ENCODE measurements at regions not wholly inside any gene's neighbourhood (a gene's known extent, or its start where the extent isn't known, plus 50 kb on each side); places are given as distances from the start of the nearest gene placed in this dataset.
A peak's percentile ranks its signal among the peaks of the same experiment; 100 is the strongest.

DNA sequence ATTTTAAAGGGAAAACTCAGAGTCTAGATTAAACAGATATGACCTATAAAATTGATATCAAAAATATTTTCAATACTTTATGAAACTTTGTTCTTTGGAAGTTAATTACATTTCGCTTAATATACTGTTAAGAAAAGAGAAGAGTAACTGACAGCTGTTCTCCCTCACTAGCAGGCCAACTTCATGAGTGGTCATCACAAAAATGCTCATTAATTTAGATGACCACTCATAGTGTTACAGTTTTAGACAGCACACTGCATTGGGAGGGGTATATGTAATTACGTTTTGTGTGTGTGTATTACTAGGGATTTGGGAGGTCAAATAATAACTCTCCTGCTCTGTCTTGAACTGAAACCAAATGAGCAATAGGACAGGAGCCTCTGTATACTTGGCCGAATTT lies 80.2 kb upstream of the EDNRA start:
- Histone ChIP-seq H3K4me3 (ENCODE audit: low read length) (no peak overlapping the region), H3K4me1 (ENCODE audit: control insufficient read depth, low read length) (no peaks in the 10 kb centered on the region), H3K79me2 (ENCODE audit: control insufficient read depth, low read length) (no peaks in the 10 kb centered on the region), H3K36me3 (ENCODE audit: control insufficient read depth, low read length) (no peaks in the 10 kb centered on the region), H3K27ac (ENCODE audit: low read depth, low read length) (no peak overlapping the region), H4K20me1 (ENCODE audit: control insufficient read depth, insufficient read depth, low read depth, low read length) (no peaks in the 10 kb centered on the region), H3K9me2 (replicated peaks; ENCODE audit: control insufficient read depth, low read length) (no peaks in the 10 kb centered on the region), H3K27me3 (ENCODE audit: control insufficient read depth, low read length) (no peaks in the 10 kb centered on the region), H3K9me3 (ENCODE audit: control insufficient read depth, insufficient read depth, low read length) (no peaks in the 10 kb centered on the region), H3F3A (ENCODE audit: control insufficient read depth, insufficient read depth) (no peaks in the 10 kb centered on the region), H3K4me2 (ENCODE audit: low read length) (no peak overlapping the region)
- TF ChIP-seq, protein P1, sequence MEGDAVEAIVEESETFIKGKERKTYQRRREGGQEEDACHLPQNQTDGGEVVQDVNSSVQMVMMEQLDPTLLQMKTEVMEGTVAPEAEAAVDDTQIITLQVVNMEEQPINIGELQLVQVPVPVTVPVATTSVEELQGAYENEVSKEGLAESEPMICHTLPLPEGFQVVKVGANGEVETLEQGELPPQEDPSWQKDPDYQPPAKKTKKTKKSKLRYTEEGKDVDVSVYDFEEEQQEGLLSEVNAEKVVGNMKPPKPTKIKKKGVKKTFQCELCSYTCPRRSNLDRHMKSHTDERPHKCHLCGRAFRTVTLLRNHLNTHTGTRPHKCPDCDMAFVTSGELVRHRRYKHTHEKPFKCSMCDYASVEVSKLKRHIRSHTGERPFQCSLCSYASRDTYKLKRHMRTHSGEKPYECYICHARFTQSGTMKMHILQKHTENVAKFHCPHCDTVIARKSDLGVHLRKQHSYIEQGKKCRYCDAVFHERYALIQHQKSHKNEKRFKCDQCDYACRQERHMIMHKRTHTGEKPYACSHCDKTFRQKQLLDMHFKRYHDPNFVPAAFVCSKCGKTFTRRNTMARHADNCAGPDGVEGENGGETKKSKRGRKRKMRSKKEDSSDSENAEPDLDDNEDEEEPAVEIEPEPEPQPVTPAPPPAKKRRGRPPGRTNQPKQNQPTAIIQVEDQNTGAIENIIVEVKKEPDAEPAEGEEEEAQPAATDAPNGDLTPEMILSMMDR (IDR thresholded peaks at IDR 0.05; ENCODE audit: low read depth, low read length, poor library complexity, severe bottlenecking) = no peak
- TF ChIP-seq EZH2phosphoT487 (IDR thresholded peaks at IDR 0.05; ENCODE audit: borderline replicate concordance, low read length) = no peak

DNA sequence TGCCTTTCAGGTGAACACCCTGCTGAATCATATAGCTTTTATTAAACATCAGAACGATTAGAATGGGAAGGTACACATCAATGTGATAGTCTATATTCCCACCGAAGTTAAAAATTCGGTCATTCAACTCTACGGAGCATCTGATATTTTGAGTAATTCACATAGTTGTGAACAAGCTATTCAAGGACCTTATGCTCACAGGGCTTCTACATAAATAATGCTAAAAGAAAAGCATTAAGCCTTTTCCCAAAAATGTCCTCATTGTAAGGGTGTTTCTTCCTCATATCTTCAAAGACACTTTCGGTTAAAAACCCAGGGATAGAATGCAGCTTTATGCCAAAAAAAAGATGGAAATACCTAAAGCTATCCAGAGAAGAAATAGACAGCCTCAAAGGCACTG lies 79.7 kb upstream of the EDNRA start:
- no peaks in the 10 kb centered on the region for H3K9me2 ChIP-seq (replicated peaks; ENCODE audit: control insufficient read depth, low read length)
- H4K20me1 ChIP-seq (ENCODE audit: control insufficient read depth, insufficient read depth, low read depth, low read length) = no peaks in the 10 kb centered on the region
- TF ChIP-seq, protein P1 (IDR thresholded peaks at IDR 0.05; ENCODE audit: low read depth, low read length, poor library complexity, severe bottlenecking) = no peak
- TF ChIP-seq EZH2phosphoT487 (IDR thresholded peaks at IDR 0.05; ENCODE audit: borderline replicate concordance, low read length) = no peak

DNA sequence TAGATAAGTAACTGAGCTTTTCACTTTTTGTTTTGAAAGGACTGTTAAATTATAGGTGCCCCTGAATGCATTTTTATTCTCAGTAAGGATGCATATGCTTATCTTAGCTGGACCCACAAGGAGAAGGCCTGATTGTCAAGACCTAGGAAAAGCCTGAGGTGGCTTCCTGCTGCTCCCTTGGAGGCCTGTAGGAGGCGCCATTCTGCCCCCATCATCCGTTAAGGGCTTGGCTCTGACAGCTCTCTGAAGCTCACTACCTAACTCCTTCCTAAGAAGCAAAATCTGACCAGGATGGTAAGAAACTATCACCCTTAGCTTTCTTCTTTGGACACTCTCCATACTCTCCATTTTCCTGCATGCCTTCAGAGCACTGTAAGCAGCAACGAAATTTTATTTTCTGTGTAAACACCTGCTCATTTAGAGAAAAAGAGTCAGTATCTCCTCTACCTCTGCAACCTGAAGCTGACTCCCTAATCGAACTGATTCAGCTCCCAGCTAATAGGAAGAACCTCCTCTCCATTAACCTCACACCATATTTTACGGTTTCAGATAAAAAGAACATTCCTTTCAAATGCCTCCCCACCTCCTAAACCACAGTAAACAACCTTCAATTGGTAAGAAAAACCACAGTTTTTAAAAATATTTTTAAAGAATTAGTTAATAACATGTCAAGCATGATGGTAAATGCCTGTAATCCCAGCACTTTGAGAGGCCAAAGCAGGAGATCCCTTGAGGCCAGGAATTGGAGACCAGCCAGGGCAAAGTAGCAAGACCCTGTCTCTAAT lies 73.4 kb upstream of the EDNRA start:
- Histone ChIP-seq H3K27ac (ENCODE audit: low read depth, low read length) (no peak overlapping the region), H3K4me1 (ENCODE audit: control insufficient read depth, low read length) (no peaks in the 10 kb centered on the region), H3K36me3 (ENCODE audit: control insufficient read depth, low read length) (no peaks in the 10 kb centered on the region), H3K79me2 (ENCODE audit: control insufficient read depth, low read length) (no peaks in the 10 kb centered on the region), H3K9me2 (replicated peaks; ENCODE audit: control insufficient read depth, low read length) (no peaks in the 10 kb centered on the region), H3K4me3 (ENCODE audit: low read length) (no peak overlapping the region), H4K20me1 (ENCODE audit: control insufficient read depth, insufficient read depth, low read depth, low read length) (no peaks in the 10 kb centered on the region), H3F3A (ENCODE audit: control insufficient read depth, insufficient read depth) (no peaks in the 10 kb centered on the region), H3K9me3 (ENCODE audit: control insufficient read depth, insufficient read depth, low read length) (no peaks in the 10 kb centered on the region), H3K4me2 (ENCODE audit: low read length) (no peak overlapping the region), H3K27me3 (ENCODE audit: control insufficient read depth, low read length) (no peaks in the 10 kb centered on the region)
- no peak for TF ChIP-seq EZH2phosphoT487 (IDR thresholded peaks at IDR 0.05; ENCODE audit: borderline replicate concordance, low read length)
- TF ChIP-seq, protein P1 (IDR thresholded peaks at IDR 0.05; ENCODE audit: low read depth, low read length, poor library complexity, severe bottlenecking) = peak; percentile 56

More for the DNA sequence above, 79.7 kb upstream of the EDNRA start:
- H3K79me2 ChIP-seq (ENCODE audit: control insufficient read depth, low read length) = no peaks in the 10 kb centered on the region
- no peaks in the 10 kb centered on the region for H3K27me3 ChIP-seq (ENCODE audit: control insufficient read depth, low read length)
- no peaks in the 10 kb centered on the region for H3K4me1 ChIP-seq (ENCODE audit: control insufficient read depth, low read length)
- H3K27ac ChIP-seq (ENCODE audit: low read depth, low read length) = no peak overlapping the region
- H3F3A ChIP-seq (ENCODE audit: control insufficient read depth, insufficient read depth) = no peaks in the 10 kb centered on the region
- H3K4me2 ChIP-seq (ENCODE audit: low read length) = no peak overlapping the region
- no peaks in the 10 kb centered on the region for H3K9me3 ChIP-seq (ENCODE audit: control insufficient read depth, insufficient read depth, low read length)
- H3K4me3 ChIP-seq (ENCODE audit: low read length) = no peak overlapping the region
- H3K36me3 ChIP-seq (ENCODE audit: control insufficient read depth, low read length) = no peaks in the 10 kb centered on the region

All from DOHH2 (cell line).